Endometrial microvascular endothelial cells (primary cell): ENCODE measurements at regions not wholly inside any gene's neighbourhood (a gene's known extent, or its start where the extent isn't known, plus 50 kb on each side); places are given as distances from the start of the nearest gene placed in this dataset.

Experiments
- in situ Hi-C: cut with HindIII; loops from 2 replicates; pipeline ENCODE4 v1.10.0; 2017; ENCODE audit warnings: low sequenced_read_pairs, low pct_unique_long_range_greater_than_20kb; ENCODE audit errors: inconsistent ontology term

- in situ Hi-C loops = no loop called here
These were observed 126.4 kb downstream of the TMEM17 start for GRCh38 chr2:62379566-62379965.

DNA sequence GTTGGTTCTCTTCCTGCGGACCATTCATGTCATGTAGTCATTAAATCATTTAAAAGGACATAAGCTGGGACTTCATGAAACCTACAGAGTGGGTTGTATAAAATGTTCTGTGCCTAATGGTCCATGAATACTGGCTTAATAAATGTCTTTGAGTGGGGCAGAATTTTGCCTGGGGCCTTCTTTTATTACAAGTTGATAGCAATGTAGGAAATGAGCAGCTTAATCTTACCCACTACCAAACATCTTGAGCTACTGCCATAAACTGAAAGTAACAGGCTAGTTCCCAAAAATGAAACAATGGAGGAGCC is 130.9 kb downstream of the TMEM17 start:
- in situ Hi-C loops = no loop called here

GRCh38 chr2:62374301-62375112 is 131.5 kb downstream of the TMEM17 start:
- in situ Hi-C loops = no loop called here

- in situ Hi-C loops = no loop called here
These were observed 133.2 kb downstream of the TMEM17 start for GRCh38 chr2:62372824-62373223.

- in situ Hi-C loops = no loop called here
These were observed 135.4 kb downstream of the TMEM17 start for GRCh38 chr2:62370321-62371250.

DNA sequence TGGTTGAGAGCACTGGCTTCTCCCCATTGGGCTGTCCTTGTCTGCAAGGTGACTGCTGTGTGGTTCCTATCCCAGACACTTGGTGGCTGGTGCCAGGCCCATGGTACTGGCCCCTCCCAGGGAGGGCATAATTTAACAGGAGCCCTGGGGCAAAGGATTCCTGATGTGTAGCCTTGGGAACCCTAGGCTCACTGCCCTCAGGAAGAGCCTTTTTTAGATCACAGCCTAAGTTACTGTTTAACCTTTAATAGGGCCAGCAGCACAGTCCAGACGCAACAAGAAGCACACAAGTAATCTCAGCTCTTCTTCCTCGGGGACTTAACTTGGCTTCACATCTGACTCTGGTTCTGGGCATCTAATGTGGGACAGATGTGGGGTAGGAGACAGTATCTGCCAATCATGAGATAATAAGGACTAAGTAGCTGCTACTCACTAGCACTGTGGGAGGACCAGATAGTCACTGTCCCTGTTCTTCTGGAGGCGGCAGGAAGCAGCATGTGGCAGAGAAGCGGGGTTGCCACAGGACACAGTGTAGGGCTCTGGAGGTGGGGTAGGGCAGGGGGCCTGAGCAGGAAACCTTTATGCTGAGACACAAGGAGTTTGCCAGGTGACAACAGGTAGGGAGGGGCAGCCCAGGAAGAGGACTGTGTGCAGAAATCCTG is 136.3 kb downstream of the TMEM17 start:
- in situ Hi-C loops = no loop called here

DNA sequence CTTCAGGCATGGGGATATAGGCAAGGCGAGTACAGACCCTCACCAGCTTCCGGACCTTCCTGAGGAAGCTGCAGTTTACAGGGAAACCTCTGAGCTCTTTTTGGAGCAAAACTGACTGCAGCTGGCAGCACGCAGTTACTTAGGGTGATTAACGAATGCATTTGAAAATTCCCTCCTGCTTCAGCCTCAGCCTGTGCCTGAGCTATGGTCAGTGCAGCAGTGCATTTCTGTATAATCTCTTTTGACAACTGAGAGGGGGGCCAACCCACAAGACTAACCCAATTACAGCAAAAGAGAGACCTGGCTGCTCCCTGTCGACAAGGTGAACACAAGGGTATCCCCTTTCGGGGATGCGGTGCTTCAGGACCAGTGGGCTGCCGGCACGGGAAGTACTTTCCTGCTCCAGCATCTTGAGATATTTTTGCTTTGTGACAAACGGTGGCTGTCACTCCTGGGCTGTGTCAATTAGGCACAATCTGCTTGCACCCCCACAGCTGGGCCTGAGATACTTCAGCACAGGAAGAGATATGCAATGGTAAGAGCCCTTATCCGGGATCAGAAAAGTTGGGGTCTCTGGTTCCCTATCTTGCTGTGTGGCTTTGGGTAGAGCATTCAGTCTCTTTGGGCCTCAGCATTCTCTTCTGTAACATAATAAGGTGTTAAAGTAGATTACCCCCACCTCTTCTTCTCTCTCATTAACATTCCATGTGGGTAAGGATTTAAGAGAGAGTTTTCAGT is 141.0 kb downstream of the TMEM17 start:
- in situ Hi-C loops = no loop called here

GRCh38 chr2:62363166-62363565 is 142.8 kb downstream of the TMEM17 start:
- in situ Hi-C loops = no loop called here

- in situ Hi-C loops = no loop called here
These were observed 143.4 kb downstream of the TMEM17 start for GRCh38 chr2:62362561-62362960.

GRCh38 chr2:62361964-62362363 is 144.0 kb downstream of the TMEM17 start:
- in situ Hi-C loops = no loop called here

DNA sequence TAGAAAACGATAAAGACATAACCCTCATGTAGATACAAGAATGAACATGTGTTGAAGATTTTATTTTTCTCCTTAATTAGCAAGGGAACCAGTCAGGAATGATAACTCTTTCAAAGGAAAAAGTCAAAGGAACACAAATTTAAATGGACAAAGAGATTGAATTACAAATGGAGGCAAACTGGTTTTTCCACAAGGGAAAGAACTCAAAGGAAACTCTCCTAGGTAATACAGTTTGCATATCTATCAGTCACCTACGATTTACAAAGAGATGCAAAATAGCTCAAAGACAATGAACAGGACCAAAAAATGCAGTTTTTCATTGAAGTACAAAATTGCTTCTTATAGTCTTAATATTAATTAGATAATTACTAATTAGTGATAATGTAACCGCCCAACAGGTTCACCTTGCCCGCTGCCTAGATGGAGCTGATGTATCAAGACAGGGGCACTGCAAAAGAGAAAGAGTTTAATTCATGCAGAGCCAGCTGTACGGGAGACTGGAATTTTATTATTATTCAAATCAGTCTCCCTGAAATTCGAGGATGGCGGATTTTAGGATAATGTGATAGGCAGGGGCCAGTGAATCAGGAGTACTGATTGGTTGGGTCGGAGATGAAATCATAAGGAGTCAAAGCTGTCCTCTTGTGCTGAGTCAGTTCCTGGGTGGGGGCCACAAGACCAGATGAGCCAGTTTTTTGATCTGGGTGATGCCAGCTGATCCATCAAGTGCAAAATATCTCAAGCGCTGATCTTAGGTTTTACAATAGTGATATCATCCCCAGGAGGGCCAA is 151.0 kb downstream of the TMEM17 start:
- in situ Hi-C loops = no loop called here

DNA sequence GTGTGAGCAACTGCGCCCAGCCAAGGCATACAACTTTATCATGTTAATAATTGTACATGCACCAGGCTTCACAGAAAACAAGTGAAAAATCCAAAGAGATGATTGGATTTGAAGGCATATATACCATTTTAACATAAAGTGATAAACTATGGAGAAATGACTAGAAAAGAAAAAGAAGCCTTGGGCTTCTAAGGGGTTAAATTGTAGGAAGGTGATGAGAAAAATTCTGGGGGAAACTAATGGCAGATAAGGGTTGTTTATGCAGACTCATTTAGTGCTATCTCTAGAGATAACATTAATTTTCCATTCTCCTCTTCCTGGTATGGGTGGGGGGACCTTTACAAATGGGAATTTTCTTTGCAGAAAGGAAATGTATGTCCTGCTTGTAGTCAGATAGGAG is 154.0 kb downstream of the TMEM17 start:
- in situ Hi-C loops = no loop called here

GRCh38 chr2:62349788-62350187 is 153.9 kb downstream of the B3GNT2 start:
- in situ Hi-C loops = no loop called here

- in situ Hi-C loops = no loop called here
These were observed 152.8 kb downstream of the B3GNT2 start for GRCh38 chr2:62348700-62349099.

DNA sequence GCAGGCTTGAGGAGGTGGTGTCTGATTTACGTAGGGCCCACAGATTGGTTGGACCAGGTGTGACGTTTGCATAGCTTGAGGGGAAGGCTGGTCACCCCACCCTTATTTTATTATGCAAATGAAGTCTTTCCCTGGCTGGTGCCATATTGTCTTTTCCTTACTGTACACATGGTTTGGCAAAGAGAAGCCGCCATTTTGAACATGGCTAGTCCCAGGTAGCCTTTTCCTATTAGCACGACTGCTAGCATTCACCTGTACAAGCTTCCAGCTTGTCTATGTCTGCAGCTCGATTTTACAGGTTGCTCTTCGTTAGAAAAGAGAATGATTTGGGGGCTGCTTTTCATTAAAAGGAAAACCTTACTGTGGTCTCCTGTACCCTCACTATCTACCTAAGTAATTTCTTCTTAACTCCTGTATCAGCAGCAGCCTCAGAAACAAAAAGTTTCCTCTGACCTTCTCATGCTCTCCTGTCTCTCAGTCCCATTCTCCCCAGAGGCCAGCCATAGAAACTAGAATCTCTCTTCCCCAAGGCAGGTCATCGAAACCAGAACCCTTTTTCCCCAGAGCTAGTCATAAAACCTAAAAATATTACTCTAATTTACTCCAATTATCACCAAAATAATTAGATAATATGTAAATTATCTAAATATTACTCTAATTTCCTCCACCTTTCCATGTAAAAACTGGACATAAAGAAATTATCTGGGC is 151.8 kb downstream of the B3GNT2 start:
- in situ Hi-C loops = no loop called here

DNA sequence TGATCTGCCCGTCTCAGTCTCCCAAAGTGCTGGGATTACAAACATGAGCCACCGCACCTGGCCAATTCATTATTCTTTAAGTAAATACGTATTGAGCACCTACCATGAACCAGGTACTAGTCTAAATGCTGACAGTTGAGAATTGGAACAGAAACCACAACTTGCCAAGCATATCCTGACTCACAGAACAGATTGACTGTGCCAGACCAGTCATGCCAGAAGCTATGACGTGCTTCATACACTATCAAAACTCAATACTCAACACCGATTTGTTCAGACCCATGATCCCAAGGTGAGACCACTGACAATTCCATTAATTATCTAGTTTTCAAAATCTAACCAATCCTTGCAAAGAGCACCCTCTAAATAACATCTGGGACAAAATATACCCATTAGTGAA is 148.6 kb downstream of the B3GNT2 start:
- in situ Hi-C loops = no loop called here

DNA sequence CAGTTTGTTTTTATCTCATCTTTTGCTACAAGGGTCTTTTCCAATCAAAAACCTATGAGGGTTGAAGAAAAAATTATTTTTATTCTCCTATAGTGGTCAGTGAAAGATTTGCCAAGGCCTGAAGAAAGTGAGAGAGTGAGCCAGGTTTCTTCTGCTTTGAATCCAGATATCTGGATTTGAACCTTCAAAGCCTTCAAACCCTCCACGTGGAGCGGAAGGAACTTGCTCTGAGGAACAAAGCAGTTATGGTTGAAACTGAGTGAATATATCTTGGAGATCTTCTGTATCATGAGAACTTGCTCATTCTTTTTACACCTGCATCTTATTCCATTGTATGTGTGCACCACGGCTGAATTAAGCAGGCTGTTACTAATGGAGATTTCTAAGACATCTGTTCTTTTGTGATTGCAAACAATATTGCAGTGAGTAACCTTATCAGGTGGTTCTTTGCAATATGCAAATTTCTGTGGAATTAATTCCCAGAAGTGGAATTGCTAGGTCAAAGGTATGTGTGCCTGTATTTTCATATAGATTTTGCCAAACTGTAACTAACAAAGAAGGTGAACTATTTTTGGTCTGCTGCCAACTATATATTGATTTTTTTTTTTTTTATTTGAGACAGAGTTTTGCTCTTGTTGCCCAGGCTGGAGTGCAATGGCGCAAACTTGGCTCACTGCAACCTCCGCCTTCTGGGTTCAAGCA is 147.9 kb downstream of the B3GNT2 start:
- in situ Hi-C loops = no loop called here
